Liver (tissue), 3 donors: ENCODE measurements at regions not wholly inside any gene's neighbourhood (a gene's known extent, or its start where the extent isn't known, plus 50 kb on each side); places are given as distances from the start of the nearest gene placed in this dataset.

Source experiments
- EGR1 ChIP-seq, 2 donors: IDR thresholded peaks; 2 replicates each; pipeline ENCODE4 v1.6.1; 2016 to 2018; ENCODE audit warnings: antibody characterized with exemption in 2 of 2, low read depth in 2 of 2
- GABPA ChIP-seq, 2 donors: IDR thresholded peaks in 1 of 2; conservative IDR thresholded peaks in 1 of 2; 2 replicates each; pipeline ENCODE4 v1.6.1; 2016; ENCODE audit warnings: antibody characterized with exemption in 2 of 2, mild to moderate bottlenecking in 1 of 2, moderate library complexity in 1 of 2
- HNF4A ChIP-seq, 2 donors: conservative IDR thresholded peaks; 2 replicates each; pipeline ENCODE4 v1.6.1; 2016; ENCODE audit warnings: antibody characterized with exemption in 2 of 2, mild to moderate bottlenecking in 2 of 2
- JUND ChIP-seq, 2 donors: IDR thresholded peaks; 2 replicates each; pipeline ENCODE4 v1.6.1; 2016; ENCODE audit warnings: antibody characterized with exemption in 2 of 2
- NR2F2 ChIP-seq: IDR thresholded peaks from 2 replicates; pipeline ENCODE4 v1.6.1; 2016; ENCODE audit warnings: antibody characterized with exemption
- RAD21 ChIP-seq, 2 donors: IDR thresholded peaks; 2 replicates each; pipeline ENCODE4 v1.6.1; 2016; ENCODE audit warnings: antibody characterized with exemption in 2 of 2, mild to moderate bottlenecking in 2 of 2
- RXRA ChIP-seq, 2 donors: IDR thresholded peaks; 2 replicates each; pipeline ENCODE4 v1.6.1; 2017 to 2018; ENCODE audit warnings: antibody characterized with exemption in 2 of 2, mild to moderate bottlenecking in 1 of 2
- TAF1 ChIP-seq: conservative IDR thresholded peaks from 2 replicates; pipeline ENCODE4 v1.6.1; 2016; ENCODE audit warnings: antibody characterized with exemption, mild to moderate bottlenecking
- YY1 ChIP-seq: IDR thresholded peaks from 2 replicates; pipeline ENCODE4 v1.6.1; 2016; ENCODE audit warnings: antibody characterized with exemption, mild to moderate bottlenecking
- TF ChIP-seq, protein P1 (sequence below): fragments of 150-350 bp; IDR thresholded peaks from 2 replicates; pipeline ENCODE4 v1.5.1; 2017; ENCODE audit warnings: improper control_type of control experiment, low read depth, low read length; ENCODE audit not compliant: missing input control
- TF ChIP-seq, protein P2 (sequence below): IDR thresholded peaks from 2 replicates; pipeline ENCODE4 v1.6.1; 2016; ENCODE audit warnings: antibody characterized with exemption
- TF ChIP-seq, protein P3 (sequence below): IDR thresholded peaks from 2 replicates; pipeline ENCODE4 v1.6.1; 2016; ENCODE audit warnings: antibody characterized with exemption
- TF ChIP-seq, protein P4 (sequence below): IDR thresholded peaks from 2 replicates; pipeline ENCODE4 v1.6.1; 2016; ENCODE audit warnings: antibody characterized with exemption
- TF ChIP-seq, protein P5 (sequence below): IDR thresholded peaks from 2 replicates; pipeline ENCODE4 v1.6.1; 2016; ENCODE audit warnings: antibody characterized with exemption, mild to moderate bottlenecking
- donor health status: healthy.
- donor health status: healthy.

DNA sequence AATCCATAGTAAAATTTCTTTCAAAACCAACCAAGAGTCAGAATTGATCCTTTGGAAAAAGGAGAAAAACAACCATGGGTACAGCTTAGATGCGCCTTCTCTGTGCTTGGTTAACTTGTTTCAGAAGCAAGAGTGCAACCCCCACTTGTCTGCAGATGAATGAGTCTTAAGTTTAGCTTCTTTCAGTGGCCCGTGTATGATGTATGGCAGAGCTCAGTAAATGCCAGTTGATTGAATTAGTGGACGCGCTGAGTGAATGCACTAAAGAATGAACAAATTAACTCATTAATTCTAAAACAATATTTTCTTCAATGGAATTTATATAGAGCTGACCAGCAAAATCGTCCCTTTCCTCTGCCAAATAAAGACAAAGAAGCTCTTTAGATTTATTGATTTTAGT is 67.0 kb upstream of the ARHGEF3 start:
- TF ChIP-seq, protein P1, sequence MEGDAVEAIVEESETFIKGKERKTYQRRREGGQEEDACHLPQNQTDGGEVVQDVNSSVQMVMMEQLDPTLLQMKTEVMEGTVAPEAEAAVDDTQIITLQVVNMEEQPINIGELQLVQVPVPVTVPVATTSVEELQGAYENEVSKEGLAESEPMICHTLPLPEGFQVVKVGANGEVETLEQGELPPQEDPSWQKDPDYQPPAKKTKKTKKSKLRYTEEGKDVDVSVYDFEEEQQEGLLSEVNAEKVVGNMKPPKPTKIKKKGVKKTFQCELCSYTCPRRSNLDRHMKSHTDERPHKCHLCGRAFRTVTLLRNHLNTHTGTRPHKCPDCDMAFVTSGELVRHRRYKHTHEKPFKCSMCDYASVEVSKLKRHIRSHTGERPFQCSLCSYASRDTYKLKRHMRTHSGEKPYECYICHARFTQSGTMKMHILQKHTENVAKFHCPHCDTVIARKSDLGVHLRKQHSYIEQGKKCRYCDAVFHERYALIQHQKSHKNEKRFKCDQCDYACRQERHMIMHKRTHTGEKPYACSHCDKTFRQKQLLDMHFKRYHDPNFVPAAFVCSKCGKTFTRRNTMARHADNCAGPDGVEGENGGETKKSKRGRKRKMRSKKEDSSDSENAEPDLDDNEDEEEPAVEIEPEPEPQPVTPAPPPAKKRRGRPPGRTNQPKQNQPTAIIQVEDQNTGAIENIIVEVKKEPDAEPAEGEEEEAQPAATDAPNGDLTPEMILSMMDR: no peak
- TF ChIP-seq JUND (IDR thresholded peaks at IDR 0.05) (no peak), HNF4A (conservative IDR thresholded peaks at IDR 0.05) (no peak), YY1 (no peak), TAF1 (no peak), EGR1 (IDR thresholded peaks at IDR 0.05; ENCODE audit: low read depth in 2 of 2) (no peak), RAD21 (IDR thresholded peaks at IDR 0.05) (no peak), GABPA (IDR thresholded peaks at IDR 0.05 in 1 of 2, conservative IDR thresholded peaks at IDR 0.05 in 1 of 2) (no peak), RXRA (IDR thresholded peaks at IDR 0.05) (no peak), NR2F2 (no peak)
- TF ChIP-seq, protein P2, sequence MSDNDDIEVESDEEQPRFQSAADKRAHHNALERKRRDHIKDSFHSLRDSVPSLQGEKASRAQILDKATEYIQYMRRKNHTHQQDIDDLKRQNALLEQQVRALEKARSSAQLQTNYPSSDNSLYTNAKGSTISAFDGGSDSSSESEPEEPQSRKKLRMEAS: no peak
- TF ChIP-seq, protein P3, sequence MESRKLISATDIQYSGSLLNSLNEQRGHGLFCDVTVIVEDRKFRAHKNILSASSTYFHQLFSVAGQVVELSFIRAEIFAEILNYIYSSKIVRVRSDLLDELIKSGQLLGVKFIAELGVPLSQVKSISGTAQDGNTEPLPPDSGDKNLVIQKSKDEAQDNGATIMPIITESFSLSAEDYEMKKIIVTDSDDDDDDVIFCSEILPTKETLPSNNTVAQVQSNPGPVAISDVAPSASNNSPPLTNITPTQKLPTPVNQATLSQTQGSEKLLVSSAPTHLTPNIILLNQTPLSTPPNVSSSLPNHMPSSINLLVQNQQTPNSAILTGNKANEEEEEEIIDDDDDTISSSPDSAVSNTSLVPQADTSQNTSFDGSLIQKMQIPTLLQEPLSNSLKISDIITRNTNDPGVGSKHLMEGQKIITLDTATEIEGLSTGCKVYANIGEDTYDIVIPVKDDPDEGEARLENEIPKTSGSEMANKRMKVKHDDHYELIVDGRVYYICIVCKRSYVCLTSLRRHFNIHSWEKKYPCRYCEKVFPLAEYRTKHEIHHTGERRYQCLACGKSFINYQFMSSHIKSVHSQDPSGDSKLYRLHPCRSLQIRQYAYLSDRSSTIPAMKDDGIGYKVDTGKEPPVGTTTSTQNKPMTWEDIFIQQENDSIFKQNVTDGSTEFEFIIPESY: no peak
- TF ChIP-seq, protein P4, sequence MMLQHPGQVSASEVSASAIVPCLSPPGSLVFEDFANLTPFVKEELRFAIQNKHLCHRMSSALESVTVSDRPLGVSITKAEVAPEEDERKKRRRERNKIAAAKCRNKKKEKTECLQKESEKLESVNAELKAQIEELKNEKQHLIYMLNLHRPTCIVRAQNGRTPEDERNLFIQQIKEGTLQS: no peak
- TF ChIP-seq, protein P5, sequence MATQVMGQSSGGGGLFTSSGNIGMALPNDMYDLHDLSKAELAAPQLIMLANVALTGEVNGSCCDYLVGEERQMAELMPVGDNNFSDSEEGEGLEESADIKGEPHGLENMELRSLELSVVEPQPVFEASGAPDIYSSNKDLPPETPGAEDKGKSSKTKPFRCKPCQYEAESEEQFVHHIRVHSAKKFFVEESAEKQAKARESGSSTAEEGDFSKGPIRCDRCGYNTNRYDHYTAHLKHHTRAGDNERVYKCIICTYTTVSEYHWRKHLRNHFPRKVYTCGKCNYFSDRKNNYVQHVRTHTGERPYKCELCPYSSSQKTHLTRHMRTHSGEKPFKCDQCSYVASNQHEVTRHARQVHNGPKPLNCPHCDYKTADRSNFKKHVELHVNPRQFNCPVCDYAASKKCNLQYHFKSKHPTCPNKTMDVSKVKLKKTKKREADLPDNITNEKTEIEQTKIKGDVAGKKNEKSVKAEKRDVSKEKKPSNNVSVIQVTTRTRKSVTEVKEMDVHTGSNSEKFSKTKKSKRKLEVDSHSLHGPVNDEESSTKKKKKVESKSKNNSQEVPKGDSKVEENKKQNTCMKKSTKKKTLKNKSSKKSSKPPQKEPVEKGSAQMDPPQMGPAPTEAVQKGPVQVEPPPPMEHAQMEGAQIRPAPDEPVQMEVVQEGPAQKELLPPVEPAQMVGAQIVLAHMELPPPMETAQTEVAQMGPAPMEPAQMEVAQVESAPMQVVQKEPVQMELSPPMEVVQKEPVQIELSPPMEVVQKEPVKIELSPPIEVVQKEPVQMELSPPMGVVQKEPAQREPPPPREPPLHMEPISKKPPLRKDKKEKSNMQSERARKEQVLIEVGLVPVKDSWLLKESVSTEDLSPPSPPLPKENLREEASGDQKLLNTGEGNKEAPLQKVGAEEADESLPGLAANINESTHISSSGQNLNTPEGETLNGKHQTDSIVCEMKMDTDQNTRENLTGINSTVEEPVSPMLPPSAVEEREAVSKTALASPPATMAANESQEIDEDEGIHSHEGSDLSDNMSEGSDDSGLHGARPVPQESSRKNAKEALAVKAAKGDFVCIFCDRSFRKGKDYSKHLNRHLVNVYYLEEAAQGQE: no peak
